ENCODE measurements at regions not wholly inside any gene's neighbourhood (a gene's known extent, or its start where the extent isn't known, plus 50 kb on each side); places are given as distances from the start of the nearest gene placed in this dataset.

DNA sequence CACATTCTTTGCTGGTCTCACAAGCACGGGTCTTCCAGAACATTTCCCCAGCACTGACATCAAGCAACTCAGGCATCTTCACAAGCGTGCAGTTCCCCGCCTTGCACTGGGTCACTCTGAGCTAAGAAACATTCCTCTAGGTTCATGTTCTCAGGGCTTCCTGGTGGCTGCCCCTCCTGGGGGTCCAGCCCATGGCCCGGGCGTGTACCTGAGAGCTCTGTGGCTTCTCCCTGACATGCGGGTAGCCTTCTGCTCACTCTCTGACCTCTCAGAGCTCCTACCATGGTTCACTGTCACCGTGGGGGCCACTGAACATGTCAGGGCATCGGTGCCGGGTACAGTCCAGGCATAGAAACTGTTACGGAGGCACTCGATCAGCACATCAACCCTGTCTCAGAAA lies 87.5 kb downstream of the OLFM1 start:
- H3K9me1 ChIP-seq (ENCODE audit: insufficient read depth, low read length) = no peaks in the 10 kb centered on the region
- H3K56ac ChIP-seq (ENCODE audit: extremely low read depth, insufficient read depth, low read length) = no peak overlapping the region
- H3K27me3 ChIP-seq (ENCODE audit: control insufficient read depth, insufficient read depth, low read length) = no peaks in the 10 kb centered on the region
- H2BK120ac ChIP-seq (ENCODE audit: low read depth, low read length) = no peak overlapping the region
- H3K79me1 ChIP-seq (ENCODE audit: low read depth in 1 of 2, low read length in 2 of 2) = no peaks in the 10 kb centered on the region
- 56% methylated on average over 8 of the region's 11 CpGs; no CpG with 5 or more reads in 1 of the 2 experiments for WGBS, 2 experiments (ENCODE audit: extremely low coverage in 2 of 2, insufficient read length in 1 of 2)
- H3K9me3 ChIP-seq (ENCODE audit: control insufficient read depth, insufficient read depth, low read length) = peaks cover 43% of the 10 kb centered on the region
- dilution Hi-C loops (cut with HindIII; ENCODE audit: low sequenced_read_pairs, unreplicated experiment) = no loop called here
- H4K20me1 ChIP-seq (ENCODE audit: insufficient read depth, low read length) = no peaks in the 10 kb centered on the region
- TF ChIP-seq MXI1 (IDR thresholded peaks at IDR 0.05; ENCODE audit: borderline replicate concordance, low read depth, low read length) (no peak), RFX5 (IDR thresholded peaks at IDR 0.05; ENCODE audit: low read depth, low read length) (no peak), POLR2A (IDR thresholded peaks at IDR 0.05; ENCODE audit: low read depth, low read length) (no peak), RCOR1 (IDR thresholded peaks at IDR 0.05; ENCODE audit: insufficient replicate concordance, low read length) (no peak), CEBPB (IDR thresholded peaks at IDR 0.05; ENCODE audit: low read depth, low read length) (no peak), BHLHE40 (IDR thresholded peaks at IDR 0.05; ENCODE audit: low read depth, low read length) (no peak), FOS (IDR thresholded peaks at IDR 0.05; ENCODE audit: low read depth, low read length) (no peak), NFE2L2 (IDR thresholded peaks at IDR 0.05; ENCODE audit: low read depth, low read length) (no peak), MAZ (IDR thresholded peaks at IDR 0.05; ENCODE audit: borderline replicate concordance, low read depth, low read length) (no peak), MAFK (IDR thresholded peaks at IDR 0.05; ENCODE audit: low read depth, low read length) (no peak), RAD21 (IDR thresholded peaks at IDR 0.05; ENCODE audit: low read length) (no peak), SMC3 (IDR thresholded peaks at IDR 0.05; ENCODE audit: low read depth, low read length) (no peak), CHD1 (IDR thresholded peaks at IDR 0.05; ENCODE audit: low read depth, low read length) (no peak)
- TF ChIP-seq, protein P1, sequence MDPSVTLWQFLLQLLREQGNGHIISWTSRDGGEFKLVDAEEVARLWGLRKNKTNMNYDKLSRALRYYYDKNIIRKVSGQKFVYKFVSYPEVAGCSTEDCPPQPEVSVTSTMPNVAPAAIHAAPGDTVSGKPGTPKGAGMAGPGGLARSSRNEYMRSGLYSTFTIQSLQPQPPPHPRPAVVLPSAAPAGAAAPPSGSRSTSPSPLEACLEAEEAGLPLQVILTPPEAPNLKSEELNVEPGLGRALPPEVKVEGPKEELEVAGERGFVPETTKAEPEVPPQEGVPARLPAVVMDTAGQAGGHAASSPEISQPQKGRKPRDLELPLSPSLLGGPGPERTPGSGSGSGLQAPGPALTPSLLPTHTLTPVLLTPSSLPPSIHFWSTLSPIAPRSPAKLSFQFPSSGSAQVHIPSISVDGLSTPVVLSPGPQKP (IDR thresholded peaks at IDR 0.05; ENCODE audit: borderline replicate concordance, low read depth, low read length) = no peak
- TF ChIP-seq, protein P2, sequence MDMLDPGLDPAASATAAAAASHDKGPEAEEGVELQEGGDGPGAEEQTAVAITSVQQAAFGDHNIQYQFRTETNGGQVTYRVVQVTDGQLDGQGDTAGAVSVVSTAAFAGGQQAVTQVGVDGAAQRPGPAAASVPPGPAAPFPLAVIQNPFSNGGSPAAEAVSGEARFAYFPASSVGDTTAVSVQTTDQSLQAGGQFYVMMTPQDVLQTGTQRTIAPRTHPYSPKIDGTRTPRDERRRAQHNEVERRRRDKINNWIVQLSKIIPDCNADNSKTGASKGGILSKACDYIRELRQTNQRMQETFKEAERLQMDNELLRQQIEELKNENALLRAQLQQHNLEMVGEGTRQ (IDR thresholded peaks at IDR 0.05; ENCODE audit: low read depth, low read length) = no peak
- TF ChIP-seq, protein P3, sequence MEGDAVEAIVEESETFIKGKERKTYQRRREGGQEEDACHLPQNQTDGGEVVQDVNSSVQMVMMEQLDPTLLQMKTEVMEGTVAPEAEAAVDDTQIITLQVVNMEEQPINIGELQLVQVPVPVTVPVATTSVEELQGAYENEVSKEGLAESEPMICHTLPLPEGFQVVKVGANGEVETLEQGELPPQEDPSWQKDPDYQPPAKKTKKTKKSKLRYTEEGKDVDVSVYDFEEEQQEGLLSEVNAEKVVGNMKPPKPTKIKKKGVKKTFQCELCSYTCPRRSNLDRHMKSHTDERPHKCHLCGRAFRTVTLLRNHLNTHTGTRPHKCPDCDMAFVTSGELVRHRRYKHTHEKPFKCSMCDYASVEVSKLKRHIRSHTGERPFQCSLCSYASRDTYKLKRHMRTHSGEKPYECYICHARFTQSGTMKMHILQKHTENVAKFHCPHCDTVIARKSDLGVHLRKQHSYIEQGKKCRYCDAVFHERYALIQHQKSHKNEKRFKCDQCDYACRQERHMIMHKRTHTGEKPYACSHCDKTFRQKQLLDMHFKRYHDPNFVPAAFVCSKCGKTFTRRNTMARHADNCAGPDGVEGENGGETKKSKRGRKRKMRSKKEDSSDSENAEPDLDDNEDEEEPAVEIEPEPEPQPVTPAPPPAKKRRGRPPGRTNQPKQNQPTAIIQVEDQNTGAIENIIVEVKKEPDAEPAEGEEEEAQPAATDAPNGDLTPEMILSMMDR (conservative IDR thresholded peaks at IDR 0.05; ENCODE audit: low read depth, low read length) = no peak
- ChIA-PET CTCF (no interaction called here), POLR2A (ENCODE audit: unreplicated experiment) (no interaction called here)
- no peaks in the 10 kb centered on the region for H3K4me1 ChIP-seq (ENCODE audit: control insufficient read depth, insufficient read depth, low read length)
- intact Hi-C loops (cut with micrococcal nuclease) = no loop called here
- no peak overlapping the region for H2BK20ac ChIP-seq (ENCODE audit: low read depth, low read length)
- DNase-seq = no peak
- no peak overlapping the region for H3K18ac ChIP-seq (ENCODE audit: low read depth, low read length)
- no peak overlapping the region for H2AFZ ChIP-seq (replicated peaks; ENCODE audit: low read length, poor library complexity)
- no peak overlapping the region for H4K91ac ChIP-seq (ENCODE audit: insufficient read depth, low read depth, low read length)
- H3K9ac ChIP-seq (ENCODE audit: low read depth, low read length) = no peak overlapping the region
- H2BK5ac ChIP-seq (ENCODE audit: low read depth, low read length, poor library complexity, severe bottlenecking) = no peak overlapping the region
- ATAC-seq (ENCODE audit: low read depth) = no peak
- no peak overlapping the region for H3K14ac ChIP-seq (replicated peaks; ENCODE audit: low read depth, low read length)
- no peak overlapping the region for H3K4me3 ChIP-seq (ENCODE audit: insufficient read depth, low read depth, low read length)
- H3K4ac ChIP-seq (ENCODE audit: low read depth, low read length) = no peak overlapping the region
- no peak overlapping the region for H2BK15ac ChIP-seq (ENCODE audit: low read depth, low read length)
- no peak overlapping the region for H4K8ac ChIP-seq (ENCODE audit: low read depth in 2 of 2, low read length in 2 of 2)
- BruUV-seq (replicated peaks) = no TSS peak
- H3K27ac ChIP-seq (ENCODE audit: insufficient read depth, low read length) = no peak overlapping the region
- in situ Hi-C loops (cut with MboI; ENCODE audit: low sequenced_read_pairs) = no loop called here
- H2AK5ac ChIP-seq (ENCODE audit: low read depth, low read length) = no peak overlapping the region
- H2AK9ac ChIP-seq (replicated peaks; ENCODE audit: low read depth, low read length, poor library complexity) = no peak overlapping the region
- H4K5ac ChIP-seq (ENCODE audit: low read depth, low read length) = no peak overlapping the region
- H3K4me2 ChIP-seq (ENCODE audit: low read depth, low read length) = no peak overlapping the region
- H3K36me3 ChIP-seq (ENCODE audit: control insufficient read depth, insufficient read depth, low read length) = no peaks in the 10 kb centered on the region
- no peak overlapping the region for H3K23ac ChIP-seq (ENCODE audit: low read depth, low read length)

All from IMR-90 (cell line).